PC-3 (cell line): ENCODE measurements at regions not wholly inside any gene's neighbourhood (a gene's known extent, or its start where the extent isn't known, plus 50 kb on each side); places are given as distances from the start of the nearest gene placed in this dataset.

Source experiments
- ATAC-seq: fragments of 200-7000 bp; cut with Tn5 transposase; 2 replicates; pipeline ENCODE4 v1.9.1; 2020; ENCODE audit warnings: mild to moderate bottlenecking, moderate library complexity
- BruUV-seq: library from RNA; stranded (reverse); fragments of 400-500 nt; replicated peaks from 2 replicates; lab custom pipeline; 2021; lab: Mats Ljungman, UMichigan
- CTCF ChIA-PET: fragments of 300-600 bp; sonication (Branson Sonifier 250); formaldehyde crosslinking; loops from one replicate; lab custom pipeline; 2022; ENCODE audit warnings: antibody characterized with exemption; lab: Charles Lee
- POLR2A ChIA-PET: fragments of 300-600 bp; sonication (Branson Sonifier 250); formaldehyde crosslinking; loops from one replicate; lab custom pipeline; 2022; ENCODE audit warnings: antibody characterized with exemption; ENCODE audit not compliant: unreplicated experiment; lab: Charles Lee
- DNase-seq: peaks from one replicate; pipeline ENCODE4 v3.0.0-alpha.2; 2015
- H2AFZ ChIP-seq: fragments of 300-600 bp; sonication (generic); 2 replicates; pipeline ENCODE4 v1.6.0; 2016; ENCODE audit warnings: antibody characterized with exemption, low read length
- H3F3A ChIP-seq: fragments of 300-600 bp; sonication (generic); one replicate; pipeline ENCODE4 v1.6.0; 2017; ENCODE audit warnings: antibody characterized with exemption, low read length, control low read depth, mild to moderate bottlenecking; ENCODE audit not compliant: unreplicated experiment
- H3K27ac ChIP-seq: fragments of 300-600 bp; sonication (generic); 2 replicates; pipeline ENCODE4 v1.5.1; 2016; ENCODE audit warnings: mild to moderate bottlenecking, low read length
- H3K27me3 ChIP-seq: fragments of 300-600 bp; sonication (generic); 2 replicates; pipeline ENCODE4 v1.6.1; 2016; ENCODE audit warnings: low read length, mixed read lengths
- H3K36me3 ChIP-seq: fragments of 300-600 bp; sonication (generic); 2 replicates; pipeline ENCODE4 v1.6.1; 2016; ENCODE audit warnings: low read depth, mixed run types, low read length, mixed read lengths
- H3K4me1 ChIP-seq: fragments of 300-600 bp; sonication (generic); 2 replicates; pipeline ENCODE4 v1.5.1; 2016; ENCODE audit warnings: low read length; ENCODE audit not compliant: insufficient read depth
- H3K4me2 ChIP-seq: fragments of 300-600 bp; sonication (generic); 2 replicates; pipeline ENCODE4 v1.6.0; 2016; ENCODE audit warnings: low read length
- H3K4me3 ChIP-seq: fragments of 300-600 bp; sonication (generic); 2 replicates; pipeline ENCODE4 v1.5.1; 2016; ENCODE audit warnings: mild to moderate bottlenecking, low read length, mixed read lengths
- H3K79me2 ChIP-seq: fragments of 300-600 bp; sonication (generic); 2 replicates; pipeline ENCODE4 v1.6.1; 2017; ENCODE audit warnings: low read length, mixed read lengths
- H3K9ac ChIP-seq: fragments of 300-600 bp; sonication (generic); 2 replicates; pipeline ENCODE4 v1.6.0; 2016; ENCODE audit warnings: mild to moderate bottlenecking, low read length
- H3K9me2 ChIP-seq: fragments of 300-600 bp; sonication (generic); replicated peaks from 2 replicates; pipeline ENCODE4 v1.6.1; 2016; ENCODE audit warnings: mixed run types, low read length, mixed read lengths
- H3K9me3 ChIP-seq: fragments of 300-600 bp; sonication (generic); 2 replicates; pipeline ENCODE4 v1.6.1; 2016; ENCODE audit warnings: low read length, mixed read lengths
- H4K20me1 ChIP-seq: fragments of 300-600 bp; sonication (generic); 2 replicates; pipeline ENCODE4 v1.6.1; 2016; ENCODE audit warnings: low read length, mixed read lengths
- CTCF ChIP-seq: fragments of 300-600 bp; sonication (generic); conservative IDR thresholded peaks from 2 replicates; pipeline ENCODE4 v1.5.1; 2017; ENCODE audit warnings: antibody characterized with exemption, low read depth, mild to moderate bottlenecking, low read length
- EZH2 ChIP-seq: fragments of 300-600 bp; sonication (generic); IDR thresholded peaks from one replicate; pipeline ENCODE4 v1.6.1; 2017; ENCODE audit warnings: antibody characterized with exemption, mild to moderate bottlenecking, low read length; ENCODE audit not compliant: unreplicated experiment
- EZH2phosphoT487 ChIP-seq: fragments of 300-600 bp; sonication (generic); IDR thresholded peaks from 2 replicates; pipeline ENCODE4 v1.6.1; 2018; ENCODE audit warnings: mild to moderate bottlenecking, antibody characterized with exemption, low read length, borderline replicate concordance
- intact Hi-C: fragments of 100-400 bp; cut with micrococcal nuclease; formaldehyde crosslinking; loops from 2 replicates; pipeline ENCODE4 v1.9.0; 2023

- no peaks in the 10 kb centered on the region for H3K36me3 ChIP-seq
- H3K4me3 ChIP-seq: no peak overlapping the region
- H3K4me1 ChIP-seq: no peaks in the 10 kb centered on the region
- POLR2A ChIA-PET: no interaction called here
- no peak overlapping the region for H3K4me2 ChIP-seq
- H3K9me3 ChIP-seq: no peaks in the 10 kb centered on the region
- intact Hi-C loops: no loop called here
- DNase-seq (no peak), ATAC-seq (no peak)
- H2AFZ ChIP-seq: no peak overlapping the region
- no peaks in the 10 kb centered on the region for H3F3A ChIP-seq
- CTCF ChIA-PET: no interaction called here
- BruUV-seq: no TSS peak
- no peaks in the 10 kb centered on the region for H3K9me2 ChIP-seq
- no peaks in the 10 kb centered on the region for H4K20me1 ChIP-seq
- H3K27ac ChIP-seq: no peak overlapping the region
- no peak for TF ChIP-seq EZH2
- no peak for TF ChIP-seq EZH2phosphoT487
- TF ChIP-seq CTCF: no peak
- H3K79me2 ChIP-seq: no peaks in the 10 kb centered on the region
- peaks cover 51% of the 10 kb centered on the region for H3K27me3 ChIP-seq
- no peak overlapping the region for H3K9ac ChIP-seq
These were observed 119.7 kb upstream of the PCSK2 start for GRCh38 chr20:17107127-17107526.

GRCh38 chr20:17108896-17109295, 117.9 kb upstream of the PCSK2 start:
- TF ChIP-seq EZH2 (no peak), CTCF (no peak), EZH2phosphoT487 (no peak)
- H3K4me2 ChIP-seq: no peak overlapping the region
- ATAC-seq (no peak), DNase-seq (no peak)
- ChIA-PET CTCF (no interaction called here), POLR2A (no interaction called here)
- H3K9me3 ChIP-seq: no peaks in the 10 kb centered on the region
- no peaks in the 10 kb centered on the region for H3K9me2 ChIP-seq
- no TSS peak for BruUV-seq
- intact Hi-C loops: no loop called here
- no peaks in the 10 kb centered on the region for H3K79me2 ChIP-seq
- H3K4me1 ChIP-seq: no peaks in the 10 kb centered on the region
- no peaks in the 10 kb centered on the region for H3K36me3 ChIP-seq
- no peak overlapping the region for H2AFZ ChIP-seq
- H3K4me3 ChIP-seq: no peak overlapping the region
- no peak overlapping the region for H3K27ac ChIP-seq
- H4K20me1 ChIP-seq: no peaks in the 10 kb centered on the region
- no peak overlapping the region for H3K9ac ChIP-seq
- peaks cover 44% of the 10 kb centered on the region; the same call in 1 of the 2 replicates for H3K27me3 ChIP-seq
- no peaks in the 10 kb centered on the region for H3F3A ChIP-seq

GRCh38 chr20:17109307-17109706, 117.5 kb upstream of the PCSK2 start:
- TF ChIP-seq EZH2phosphoT487 (no peak), EZH2 (no peak), CTCF (no peak)
- no peak overlapping the region for H3K4me3 ChIP-seq
- no TSS peak for BruUV-seq
- intact Hi-C loops: no loop called here
- no peak overlapping the region for H3K4me2 ChIP-seq
- H2AFZ ChIP-seq: no peak overlapping the region
- H3K9me2 ChIP-seq: no peaks in the 10 kb centered on the region
- no peaks in the 10 kb centered on the region for H3K79me2 ChIP-seq
- no peaks in the 10 kb centered on the region for H3F3A ChIP-seq
- ChIA-PET POLR2A (no interaction called here), CTCF (no interaction called here)
- H4K20me1 ChIP-seq: no peaks in the 10 kb centered on the region
- ATAC-seq (no peak), DNase-seq (no peak)
- no peak overlapping the region for H3K9ac ChIP-seq
- H3K27me3 ChIP-seq: peaks cover 41% of the 10 kb centered on the region; the same call in 1 of the 2 replicates
- no peaks in the 10 kb centered on the region for H3K36me3 ChIP-seq
- H3K27ac ChIP-seq: no peak overlapping the region
- H3K9me3 ChIP-seq: no peaks in the 10 kb centered on the region
- no peaks in the 10 kb centered on the region for H3K4me1 ChIP-seq
